Peyer's patch (tissue), 4 donors: ENCODE measurements at regions not wholly inside any gene's neighbourhood (a gene's known extent, or its start where the extent isn't known, plus 50 kb on each side); places are given as distances from the start of the nearest gene placed in this dataset.

Experiments
- CTCF ChIP-seq, 6 experiments: fragments of 450-650 bp in 4 of 6; fragments of 200-600 bp in 2 of 6; sonication (generic) in 1 of 6; IDR thresholded peaks; one replicate each; pipeline ENCODE4 v1.5.1; 2017 to 2019; ENCODE audit warnings: antibody characterized with exemption in 6 of 6, mild to moderate bottlenecking in 3 of 6, moderate library complexity in 1 of 6
- POLR2A ChIP-seq, 2 donors: fragments of 450-650 bp; IDR thresholded peaks; one replicate each; pipeline ENCODE4 v1.5.1; 2017; ENCODE audit warnings: antibody characterized with exemption in 2 of 2, mild to moderate bottlenecking in 2 of 2, moderate library complexity in 2 of 2

- TF ChIP-seq CTCF (IDR thresholded peaks at IDR 0.05): no peak
- no peak for TF ChIP-seq POLR2A (IDR thresholded peaks at IDR 0.05)
Measured at GRCh38 chr10:47058032-47058702, 146.9 kb downstream of the PTPN20 start.
